Panc1 (cell line): ENCODE measurements at regions not wholly inside any gene's neighbourhood (a gene's known extent, or its start where the extent isn't known, plus 50 kb on each side); places are given as distances from the start of the nearest gene placed in this dataset.

ENCODE experiments used
- ATAC-seq: fragments of 200-7000 bp; cut with Tn5 transposase; 2 replicates; pipeline ENCODE4 v1.9.1; 2020; ENCODE audit warnings: mild to moderate bottlenecking, moderate library complexity
- BruUV-seq: library from RNA; stranded (reverse); fragments of 400-500 nt; replicated peaks from 2 replicates; lab custom pipeline; 2021; lab: Mats Ljungman, UMichigan
- CTCF ChIA-PET: fragments of 300-600 bp; sonication (Branson Sonifier 250); formaldehyde crosslinking; loops from one replicate; lab custom pipeline; 2022; ENCODE audit warnings: antibody characterized with exemption; lab: Charles Lee
- POLR2A ChIA-PET: fragments of 300-600 bp; sonication (Branson Sonifier 250); formaldehyde crosslinking; loops from one replicate; lab custom pipeline; 2022; ENCODE audit warnings: antibody characterized with exemption; lab: Charles Lee
- DNase-seq: peaks from one replicate; pipeline ENCODE4 v3.0.0-alpha.2; 2010; ENCODE audit warnings: low read depth, low spot score
- H3K27ac ChIP-seq: 2 replicates; pipeline ENCODE4 v1.5.1; 2011; ENCODE audit warnings: mild to moderate bottlenecking, low read length, inconsistent platforms
- H3K27me3 ChIP-seq: fragments of 200-500 bp; sonication (Bioruptor generic); 2 replicates; pipeline ENCODE4 v1.6.0; 2014; ENCODE audit warnings: low read length, inconsistent platforms; ENCODE audit not compliant: control insufficient read depth, insufficient read depth
- H3K36me3 ChIP-seq: fragments of 200-500 bp; sonication (Bioruptor generic); 2 replicates; pipeline ENCODE4 v1.5.1; 2014; ENCODE audit warnings: inconsistent platforms, mild to moderate bottlenecking, low read length, moderate library complexity; ENCODE audit not compliant: control insufficient read depth, insufficient read depth
- H3K4me1 ChIP-seq: 2 replicates; pipeline ENCODE4 v1.5.1; 2011; ENCODE audit warnings: inconsistent platforms, mild to moderate bottlenecking, low read length, moderate library complexity; ENCODE audit not compliant: control insufficient read depth, insufficient read depth
- H3K4me3 ChIP-seq, 2 experiments: 2 replicates each; pipeline ENCODE4 v1.5.1; 2011 to 2012; ENCODE audit warnings: low read depth in 2 of 2, low read length in 2 of 2, mild to moderate bottlenecking in 2 of 2, inconsistent platforms in 1 of 2, moderate library complexity in 1 of 2
- H3K9me3 ChIP-seq: fragments of 200-500 bp; sonication (Bioruptor generic); 2 replicates; pipeline ENCODE4 v1.5.1; 2014; ENCODE audit warnings: low read depth, mild to moderate bottlenecking, inconsistent platforms, low read length, moderate library complexity; ENCODE audit not compliant: control insufficient read depth, insufficient read depth
- POLR2AphosphoS5 ChIP-seq: IDR thresholded peaks from 2 replicates; pipeline ENCODE4 v1.6.1; 2012; ENCODE audit warnings: mild to moderate bottlenecking, low read depth, low read length, moderate library complexity
- SIN3A ChIP-seq: IDR thresholded peaks from 2 replicates; pipeline ENCODE4 v1.6.1; 2012; ENCODE audit warnings: low read depth, mild to moderate bottlenecking, low read length, moderate library complexity, borderline replicate concordance; ENCODE audit not compliant: insufficient read depth
- TCF7L2 ChIP-seq: IDR thresholded peaks from 2 replicates; pipeline ENCODE4 v1.6.1; 2011; ENCODE audit warnings: mild to moderate bottlenecking, low read depth, low read length, inconsistent platforms
- in situ Hi-C: cut with HindIII; loops from 2 replicates; pipeline ENCODE4 v1.10.0; 2016; ENCODE audit warnings: low sequenced_read_pairs, low pct_unique_long_range_greater_than_20kb
- intact Hi-C: fragments of 100-400 bp; cut with micrococcal nuclease; formaldehyde crosslinking; loops from one replicate; pipeline ENCODE4 v1.10.0; 2022; ENCODE audit not compliant: unreplicated experiment
- TF ChIP-seq, protein P1 (sequence below), 2 experiments: IDR thresholded peaks; 2 replicates each; pipeline ENCODE4 v1.6.1; 2011 to 2012; ENCODE audit warnings: low read depth in 2 of 2, control low read depth in 1 of 2, low read length in 1 of 2, mild to moderate bottlenecking in 1 of 2, moderate library complexity in 1 of 2; ENCODE audit not compliant: insufficient read depth in 1 of 2
- TF ChIP-seq, protein P2 (sequence below): fragments of 450-650 bp; IDR thresholded peaks from 2 replicates; pipeline ENCODE4 v1.5.1; 2017; ENCODE audit warnings: mild to moderate bottlenecking

DNA sequence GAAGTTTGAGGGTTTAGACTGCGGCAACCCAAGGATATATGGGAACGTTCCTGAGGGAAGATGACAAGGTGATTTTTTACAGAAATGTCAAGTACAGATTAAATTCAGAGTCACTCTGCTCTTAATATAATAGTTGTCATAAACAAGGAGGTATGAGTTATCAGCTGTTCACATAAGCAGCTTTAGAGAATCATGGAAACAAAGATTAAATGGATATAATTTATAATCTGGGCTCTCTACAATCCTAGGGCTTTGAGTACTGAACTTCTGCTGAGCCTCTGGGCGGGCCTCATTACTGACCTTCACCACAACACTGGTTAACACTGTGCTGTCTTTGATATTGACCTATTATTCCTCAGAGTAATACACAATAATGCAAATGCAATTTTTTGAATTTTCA is 577.8 kb downstream of the RPS29 start:
- no peaks in the 10 kb centered on the region for H3K27me3 ChIP-seq
- H3K9me3 ChIP-seq = no peaks in the 10 kb centered on the region
- in situ Hi-C loops = no loop called here
- TF ChIP-seq SIN3A = no peak
- TF ChIP-seq, protein P1, sequence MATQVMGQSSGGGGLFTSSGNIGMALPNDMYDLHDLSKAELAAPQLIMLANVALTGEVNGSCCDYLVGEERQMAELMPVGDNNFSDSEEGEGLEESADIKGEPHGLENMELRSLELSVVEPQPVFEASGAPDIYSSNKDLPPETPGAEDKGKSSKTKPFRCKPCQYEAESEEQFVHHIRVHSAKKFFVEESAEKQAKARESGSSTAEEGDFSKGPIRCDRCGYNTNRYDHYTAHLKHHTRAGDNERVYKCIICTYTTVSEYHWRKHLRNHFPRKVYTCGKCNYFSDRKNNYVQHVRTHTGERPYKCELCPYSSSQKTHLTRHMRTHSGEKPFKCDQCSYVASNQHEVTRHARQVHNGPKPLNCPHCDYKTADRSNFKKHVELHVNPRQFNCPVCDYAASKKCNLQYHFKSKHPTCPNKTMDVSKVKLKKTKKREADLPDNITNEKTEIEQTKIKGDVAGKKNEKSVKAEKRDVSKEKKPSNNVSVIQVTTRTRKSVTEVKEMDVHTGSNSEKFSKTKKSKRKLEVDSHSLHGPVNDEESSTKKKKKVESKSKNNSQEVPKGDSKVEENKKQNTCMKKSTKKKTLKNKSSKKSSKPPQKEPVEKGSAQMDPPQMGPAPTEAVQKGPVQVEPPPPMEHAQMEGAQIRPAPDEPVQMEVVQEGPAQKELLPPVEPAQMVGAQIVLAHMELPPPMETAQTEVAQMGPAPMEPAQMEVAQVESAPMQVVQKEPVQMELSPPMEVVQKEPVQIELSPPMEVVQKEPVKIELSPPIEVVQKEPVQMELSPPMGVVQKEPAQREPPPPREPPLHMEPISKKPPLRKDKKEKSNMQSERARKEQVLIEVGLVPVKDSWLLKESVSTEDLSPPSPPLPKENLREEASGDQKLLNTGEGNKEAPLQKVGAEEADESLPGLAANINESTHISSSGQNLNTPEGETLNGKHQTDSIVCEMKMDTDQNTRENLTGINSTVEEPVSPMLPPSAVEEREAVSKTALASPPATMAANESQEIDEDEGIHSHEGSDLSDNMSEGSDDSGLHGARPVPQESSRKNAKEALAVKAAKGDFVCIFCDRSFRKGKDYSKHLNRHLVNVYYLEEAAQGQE (IDR thresholded peaks at IDR 0.05; ENCODE audit: insufficient read depth in 1 of 2, low read depth in 2 of 2, low read length in 1 of 2) = no peak
- TF ChIP-seq POLR2AphosphoS5 = no peak
- TF ChIP-seq, protein P2, sequence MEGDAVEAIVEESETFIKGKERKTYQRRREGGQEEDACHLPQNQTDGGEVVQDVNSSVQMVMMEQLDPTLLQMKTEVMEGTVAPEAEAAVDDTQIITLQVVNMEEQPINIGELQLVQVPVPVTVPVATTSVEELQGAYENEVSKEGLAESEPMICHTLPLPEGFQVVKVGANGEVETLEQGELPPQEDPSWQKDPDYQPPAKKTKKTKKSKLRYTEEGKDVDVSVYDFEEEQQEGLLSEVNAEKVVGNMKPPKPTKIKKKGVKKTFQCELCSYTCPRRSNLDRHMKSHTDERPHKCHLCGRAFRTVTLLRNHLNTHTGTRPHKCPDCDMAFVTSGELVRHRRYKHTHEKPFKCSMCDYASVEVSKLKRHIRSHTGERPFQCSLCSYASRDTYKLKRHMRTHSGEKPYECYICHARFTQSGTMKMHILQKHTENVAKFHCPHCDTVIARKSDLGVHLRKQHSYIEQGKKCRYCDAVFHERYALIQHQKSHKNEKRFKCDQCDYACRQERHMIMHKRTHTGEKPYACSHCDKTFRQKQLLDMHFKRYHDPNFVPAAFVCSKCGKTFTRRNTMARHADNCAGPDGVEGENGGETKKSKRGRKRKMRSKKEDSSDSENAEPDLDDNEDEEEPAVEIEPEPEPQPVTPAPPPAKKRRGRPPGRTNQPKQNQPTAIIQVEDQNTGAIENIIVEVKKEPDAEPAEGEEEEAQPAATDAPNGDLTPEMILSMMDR = no peak
- no peaks in the 10 kb centered on the region for H3K4me1 ChIP-seq
- intact Hi-C loops = no loop called here
- CTCF ChIA-PET = no interaction called here
- POLR2A ChIA-PET = no interaction called here
- no peaks in the 10 kb centered on the region for H3K36me3 ChIP-seq
- no peak overlapping the region for H3K27ac ChIP-seq
- no peak for ATAC-seq
- no peak for DNase-seq
- H3K4me3 ChIP-seq = no peak overlapping the region
- no TSS peak for BruUV-seq

DNA sequence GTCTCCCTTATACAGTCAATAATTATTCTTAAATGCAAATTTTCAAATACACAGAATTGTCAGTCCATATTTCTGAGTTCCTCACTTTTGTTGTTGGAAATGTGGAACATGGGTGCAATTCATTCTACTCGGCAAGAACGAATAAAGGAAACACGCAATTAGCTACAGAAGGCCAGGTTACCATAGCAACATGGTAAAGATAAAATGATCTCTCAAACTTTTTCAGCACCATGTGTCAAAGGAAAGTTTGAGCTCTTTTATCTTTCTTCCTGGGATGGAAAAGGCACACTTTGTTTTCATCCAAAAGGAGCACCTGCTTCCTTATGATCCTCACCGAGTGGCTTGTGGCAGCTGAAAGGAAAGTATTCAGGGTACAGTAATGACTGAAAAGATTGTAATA is 595.0 kb downstream of the RPS29 start:
- no peak for ATAC-seq
- H3K4me1 ChIP-seq = no peaks in the 10 kb centered on the region
- H3K9me3 ChIP-seq = no peaks in the 10 kb centered on the region
- no peaks in the 10 kb centered on the region for H3K27me3 ChIP-seq
- no peak overlapping the region for H3K27ac ChIP-seq
- intact Hi-C loops (no loop called here), in situ Hi-C loops (no loop called here)
- DNase-seq = no peak
- CTCF ChIA-PET = no interaction called here
- H3K4me3 ChIP-seq = no peak overlapping the region
- H3K36me3 ChIP-seq = no peaks in the 10 kb centered on the region
- POLR2A ChIA-PET = no interaction called here
- no TSS peak for BruUV-seq
- TF ChIP-seq, protein P2 = no peak
- TF ChIP-seq TCF7L2 (no peak), SIN3A (no peak), POLR2AphosphoS5 (no peak)
- TF ChIP-seq, protein P1 (IDR thresholded peaks at IDR 0.05; ENCODE audit: insufficient read depth in 1 of 2, low read depth in 2 of 2, low read length in 1 of 2) = no peak
